H9 (cell line): ENCODE measurements at regions not wholly inside any gene's neighbourhood (a gene's known extent, or its start where the extent isn't known, plus 50 kb on each side); places are given as distances from the start of the nearest gene placed in this dataset.
"Not testable (repeated sequence)": the region's sequence is repeated elsewhere in the genome, so short reads cannot be mapped to it uniquely, and the experiment has no call there.

ENCODE experiments used
- DNase-seq: peaks from one replicate; pipeline ENCODE4 v3.0.0-alpha.2; 2017
- H2AFZ ChIP-seq: one replicate; pipeline ENCODE4 v1.6.1; 2013; ENCODE audit warnings: mild to moderate bottlenecking, low read length, control low read depth, moderate library complexity
- H2AK5ac ChIP-seq: 2 replicates; pipeline ENCODE4 v1.6.1; 2013; ENCODE audit warnings: low read length, control low read depth, mixed read lengths; ENCODE audit not compliant: insufficient read length
- H2BK120ac ChIP-seq: one replicate; pipeline ENCODE4 v1.6.1; 2013; ENCODE audit warnings: low read depth, mild to moderate bottlenecking, low read length, control low read depth, inconsistent platforms; ENCODE audit not compliant: poor library complexity, severe bottlenecking
- H2BK12ac ChIP-seq: 2 replicates; pipeline ENCODE4 v1.6.1; 2013; ENCODE audit warnings: low read length, control low read depth, mixed read lengths, low read depth; ENCODE audit not compliant: insufficient read length
- H2BK15ac ChIP-seq: 2 replicates; pipeline ENCODE4 v1.6.1; 2013; ENCODE audit warnings: low read depth, low read length, control low read depth
- H2BK20ac ChIP-seq: one replicate; pipeline ENCODE4 v1.6.1; 2013; ENCODE audit warnings: low read depth, mild to moderate bottlenecking, low read length, control low read depth, inconsistent platforms; ENCODE audit not compliant: poor library complexity, severe bottlenecking
- H2BK5ac ChIP-seq: 2 replicates; pipeline ENCODE4 v1.6.1; 2013; ENCODE audit warnings: low read length, control low read depth, mixed read lengths; ENCODE audit not compliant: insufficient read length
- H3K14ac ChIP-seq: 2 replicates; pipeline ENCODE4 v1.6.1; 2013; ENCODE audit warnings: low read length, control low read depth; ENCODE audit not compliant: insufficient read depth
- H3K18ac ChIP-seq: 2 replicates; pipeline ENCODE4 v1.6.1; 2013; ENCODE audit warnings: low read depth, mild to moderate bottlenecking, mixed read lengths, low read length, control low read depth; ENCODE audit not compliant: insufficient read length
- H3K23ac ChIP-seq: 2 replicates; pipeline ENCODE4 v1.6.1; 2013; ENCODE audit warnings: low read length, control low read depth, mixed read lengths, low read depth; ENCODE audit not compliant: insufficient read length
- H3K23me2 ChIP-seq: 2 replicates; pipeline ENCODE4 v1.6.1; 2013; ENCODE audit warnings: low read depth, mild to moderate bottlenecking, mixed read lengths, low read length, control low read depth; ENCODE audit not compliant: insufficient read length, poor library complexity, severe bottlenecking
- H3K27ac ChIP-seq: 2 replicates; pipeline ENCODE4 v1.5.1; 2013; ENCODE audit warnings: low read length, control low read depth, mixed read lengths, low read depth; ENCODE audit not compliant: insufficient read length
- H3K27me3 ChIP-seq: 2 replicates; pipeline ENCODE4 v1.6.1; 2013; ENCODE audit warnings: low read length, control low read depth, inconsistent platforms; ENCODE audit not compliant: insufficient read depth
- H3K4ac ChIP-seq: 2 replicates; pipeline ENCODE4 v1.6.1; 2013; ENCODE audit warnings: low read depth, mild to moderate bottlenecking, control low read depth, inconsistent platforms, low read length, moderate library complexity
- H3K4me1 ChIP-seq: 2 replicates; pipeline ENCODE4 v1.6.1; 2013; ENCODE audit warnings: low read length, control low read depth, inconsistent platforms; ENCODE audit not compliant: insufficient read depth
- H3K4me2 ChIP-seq: 2 replicates; pipeline ENCODE4 v1.6.1; 2013; ENCODE audit warnings: low read length, control low read depth, mixed read lengths; ENCODE audit not compliant: insufficient read length, insufficient read depth
- H3K56ac ChIP-seq: 2 replicates; pipeline ENCODE4 v1.6.1; 2013; ENCODE audit warnings: low read depth, mild to moderate bottlenecking, mixed read lengths, low read length, control low read depth; ENCODE audit not compliant: insufficient read length
- H3K79me1 ChIP-seq: 2 replicates; pipeline ENCODE4 v1.6.1; 2013; ENCODE audit warnings: low read depth, mild to moderate bottlenecking, moderate library complexity, low read length, control low read depth, inconsistent platforms; ENCODE audit not compliant: insufficient read depth, poor library complexity, severe bottlenecking
- H3K79me2 ChIP-seq: 2 replicates; pipeline ENCODE4 v1.6.1; 2013; ENCODE audit warnings: low read length, control low read depth, inconsistent platforms; ENCODE audit not compliant: insufficient read depth
- H3K9ac ChIP-seq: 2 replicates; pipeline ENCODE4 v1.6.1; 2013; ENCODE audit warnings: low read length, control low read depth, mixed read lengths; ENCODE audit not compliant: insufficient read length; ENCODE audit errors: extremely low read depth
- H3K9me3 ChIP-seq: one replicate; pipeline ENCODE4 v1.6.1; 2013; ENCODE audit warnings: low read depth, low read length, inconsistent platforms; ENCODE audit not compliant: control insufficient read depth
- H3T11ph ChIP-seq: one replicate; pipeline ENCODE4 v1.6.1; 2013; ENCODE audit warnings: mild to moderate bottlenecking, low read length, control low read depth, inconsistent platforms
- H4K20me1 ChIP-seq: one replicate; pipeline ENCODE4 v1.6.1; 2013; ENCODE audit not compliant: control insufficient read depth, insufficient read length, insufficient read depth
- H4K5ac ChIP-seq: 2 replicates; pipeline ENCODE4 v1.6.1; 2013; ENCODE audit warnings: low read depth, mild to moderate bottlenecking, mixed read lengths, low read length, control low read depth; ENCODE audit not compliant: insufficient read length
- H4K8ac ChIP-seq: replicated peaks from 2 replicates; pipeline ENCODE4 v1.6.1; 2013; ENCODE audit warnings: low read length, control low read depth, mixed read lengths, low read depth; ENCODE audit not compliant: insufficient read length
- H4K91ac ChIP-seq: 2 replicates; pipeline ENCODE4 v1.6.1; 2013; ENCODE audit warnings: low read depth, mild to moderate bottlenecking, moderate library complexity, mixed read lengths, low read length, control low read depth; ENCODE audit not compliant: insufficient read length
- H3K27ac Mint-ChIP-seq, 3 experiments: 2 replicates in 2 of 3; 3 replicates in 1 of 3; pipeline ENCODE4 v1.8.0; 2020 to 2021; ENCODE audit warnings: mixed read lengths in 3 of 3, mild to moderate bottlenecking in 1 of 3, moderate library complexity in 1 of 3
- H3K27me3 Mint-ChIP-seq: 2 replicates; pipeline ENCODE4 v1.8.0; 2021; ENCODE audit warnings: low read depth, mild to moderate bottlenecking, moderate library complexity, mixed read lengths
- H3K36me3 Mint-ChIP-seq, 3 experiments: 2 replicates in 2 of 3; 3 replicates in 1 of 3; pipeline ENCODE4 v1.8.0; 2020 to 2021; ENCODE audit warnings: low read depth in 3 of 3, mixed read lengths in 3 of 3; ENCODE audit not compliant: insufficient read depth in 1 of 3
- H3K4me1 Mint-ChIP-seq, 2 experiments: 2 replicates each; pipeline ENCODE4 v1.8.0; 2020; ENCODE audit warnings: mixed read lengths in 2 of 2
- H3K4me3 Mint-ChIP-seq, 2 experiments: 2 replicates in 1 of 2; 3 replicates in 1 of 2; pipeline ENCODE4 v1.8.0; 2020 to 2021; ENCODE audit warnings: mild to moderate bottlenecking in 2 of 2, mixed read lengths in 2 of 2, moderate library complexity in 1 of 2
- H3K9me3 Mint-ChIP-seq, 2 experiments: 2 replicates in 1 of 2; 3 replicates in 1 of 2; pipeline ENCODE4 v1.8.0; 2020; ENCODE audit warnings: mild to moderate bottlenecking in 2 of 2, mixed read lengths in 2 of 2, moderate library complexity in 1 of 2
- WGBS: extraction: QIAGEN DNeasy Blood & Tissue Kit; methylation state at CpG from one replicate; pipeline ENCODE4 v1.1.7; 2013; ENCODE audit warnings: missing lambda C conversion rate, low lambda C conversion rate, mixed read lengths; ENCODE audit not compliant: insufficient read length; ENCODE audit errors: extremely low coverage; 5-methylcytosine and 5-hydroxymethylcytosine counted together

- H2BK20ac ChIP-seq, H3K4me1 Mint-ChIP-seq, H3K4me2 ChIP-seq, H3K27me3 ChIP-seq, H3K79me2 ChIP-seq, DNase-seq, H3K18ac ChIP-seq, H2BK120ac ChIP-seq, H2AFZ ChIP-seq, H3K4ac ChIP-seq, H2BK5ac ChIP-seq, H3K27me3 Mint-ChIP-seq, H3K4me3 Mint-ChIP-seq, H2BK15ac ChIP-seq, H3K23ac ChIP-seq, H3K36me3 Mint-ChIP-seq, H3K23me2 ChIP-seq, H4K91ac ChIP-seq, H3K9me3 Mint-ChIP-seq, H2AK5ac ChIP-seq, H4K8ac ChIP-seq, H3K14ac ChIP-seq, H3K4me1 ChIP-seq, H3K9me3 ChIP-seq, H4K5ac ChIP-seq, H3K27ac Mint-ChIP-seq, H3K9ac ChIP-seq, H3K56ac ChIP-seq, H2BK12ac ChIP-seq, H3K79me1 ChIP-seq, H3T11ph ChIP-seq, H4K20me1 ChIP-seq, H3K27ac ChIP-seq: not testable (repeated sequence)
- WGBS = no CpG with 5 or more reads among the region's 5 CpGs
Measured at GRCh38 chr15:84550503-84550902, 50.3 kb upstream of the ZSCAN2 start.
